K562 (cell line): ENCODE measurements at regions not wholly inside any gene's neighbourhood (a gene's known extent, or its start where the extent isn't known, plus 50 kb on each side); places are given as distances from the start of the nearest gene placed in this dataset.

Experiments used
- ATAC-seq: fragments of 200-7000 bp; cut with Tn5 transposase; 3 replicates; pipeline ENCODE4 v1.9.1; 2020; ENCODE audit warnings: moderate library complexity
- BruUV-seq: library from RNA; stranded (reverse); fragments of 400-500 nt; replicated peaks from 2 replicates; lab custom pipeline; 2021; lab: Mats Ljungman, UMichigan
- CTCF ChIA-PET: fragments of 300-600 bp; formaldehyde crosslinking; extraction: SDS; loops from one replicate; lab custom pipeline; 2021; ENCODE audit warnings: low intra/inter-chr PET ratio; lab: Yijun Ruan, JAX
- POLR2A ChIA-PET: fragments of 300-600, 350-650 bp; sonication (Branson Sonifier 250); formaldehyde crosslinking; extraction: SDS; loops from one replicate; lab custom pipeline; 2021; ENCODE audit warnings: antibody characterized with exemption, inconsistent platforms; lab: Yijun Ruan, JAX
- DNase-seq, 4 experiments: peaks; one replicate each; pipeline versions ENCODE4 v3.0.0 to v3.0.0-alpha.2; 2011 to 2018; ENCODE audit warnings: low spot score in 3 of 4, mixed read lengths in 3 of 4; ENCODE audit errors: extremely low read depth in 1 of 4
- FAIRE-seq: peaks from 2 replicates; lab custom pipeline; 2011; peaks lifted over from hg19 to GRCh38; lab: Jason Lieb, UNC
- H2AFZ ChIP-seq: 2 replicates; pipeline ENCODE4 v1.6.0; 2011; ENCODE audit warnings: low read depth, low read length, control low read depth, inconsistent platforms
- H3K27ac ChIP-seq: fragments of 200-600 bp; 3 replicates; pipeline ENCODE4 v1.8.0; 2011; ENCODE audit warnings: low read depth, mild to moderate bottlenecking, control low read depth, inconsistent platforms, low read length, moderate library complexity, mixed read lengths; ENCODE audit errors: extremely low read depth
- H3K27me3 ChIP-seq, 2 experiments: fragments of 300-600 bp in 1 of 2; 2 replicates in 1 of 2; 3 replicates in 1 of 2; pipeline versions ENCODE4 v1.6.0 to v1.8.0; 2011; ENCODE audit warnings: inconsistent platforms in 2 of 2, low read length in 2 of 2, mild to moderate bottlenecking in 1 of 2, mixed read lengths in 1 of 2, moderate library complexity in 1 of 2; ENCODE audit not compliant: control insufficient read depth in 2 of 2, insufficient read depth in 2 of 2
- H3K36me3 ChIP-seq: fragments of 300-600 bp; 3 replicates; pipeline ENCODE4 v1.8.0; 2011; ENCODE audit warnings: mild to moderate bottlenecking, low read length, inconsistent platforms; ENCODE audit not compliant: control insufficient read depth, insufficient read depth
- H3K4me1 ChIP-seq, 2 experiments: fragments of 200-600 bp in 1 of 2; replicated peaks in 1 of 2; 2 replicates in 1 of 2; 3 replicates in 1 of 2; pipeline versions ENCODE4 v1.5.1 to v1.8.0; 2011; ENCODE audit warnings: inconsistent platforms in 2 of 2, low read length in 2 of 2, mild to moderate bottlenecking in 1 of 2, mixed read lengths in 1 of 2, moderate library complexity in 1 of 2; ENCODE audit not compliant: control insufficient read depth in 2 of 2, insufficient read depth in 2 of 2
- H3K4me2 ChIP-seq: 2 replicates; pipeline ENCODE4 v1.6.1; 2011; ENCODE audit warnings: low read length, control low read depth, inconsistent platforms, mixed read lengths; ENCODE audit not compliant: insufficient read depth
- H3K4me3 ChIP-seq: fragments of 200-600 bp; sonication (generic), shearing (Covaris generic); 2 replicates; pipeline ENCODE4 v1.5.1; 2016; ENCODE audit warnings: control low read depth, inconsistent platforms
- H3K79me2 ChIP-seq: fragments of 200-600 bp; 3 replicates; pipeline ENCODE4 v1.8.0; 2011; ENCODE audit warnings: low read length, inconsistent platforms; ENCODE audit not compliant: control insufficient read depth, insufficient read depth
- H3K9ac ChIP-seq, 2 experiments: 2 replicates each; pipeline versions ENCODE4 v1.6.0 to v1.6.1; 2011; ENCODE audit warnings: low read depth in 2 of 2, low read length in 2 of 2, control low read depth in 1 of 2, inconsistent platforms in 1 of 2, mild to moderate bottlenecking in 1 of 2, mixed read lengths in 1 of 2; ENCODE audit not compliant: insufficient read depth in 1 of 2
- H3K9me1 ChIP-seq: one replicate; pipeline ENCODE4 v1.6.0; 2011; ENCODE audit warnings: inconsistent platforms, mild to moderate bottlenecking, low read length, moderate library complexity; ENCODE audit not compliant: control insufficient read depth, insufficient read depth
- H3K9me3 ChIP-seq: replicated peaks from 2 replicates; pipeline ENCODE4 v1.5.1; 2011; ENCODE audit warnings: low read depth, low read length, inconsistent platforms; ENCODE audit not compliant: control insufficient read depth, insufficient read depth
- H4K20me1 ChIP-seq: replicated peaks from 2 replicates; pipeline ENCODE4 v1.6.1; 2011; ENCODE audit warnings: low read length, inconsistent platforms, mixed read lengths; ENCODE audit not compliant: control insufficient read depth, insufficient read depth
- BCL6 ChIP-seq: fragments of 250-450 bp; sonication (Bioruptor Pico); IDR thresholded peaks from 2 replicates; pipeline ENCODE4 v1.4.0; 2020
- CBX1 ChIP-seq: sonication (generic); IDR thresholded peaks from 2 replicates; pipeline ENCODE4 v1.6.1; 2016; ENCODE audit warnings: antibody characterized with exemption, low read depth, mild to moderate bottlenecking
- GTF2B ChIP-seq: IDR thresholded peaks from 2 replicates; pipeline ENCODE4 v1.6.1; 2011; ENCODE audit not compliant: insufficient read length; ENCODE audit errors: extremely low read depth
- MBD2 ChIP-seq: sonication (generic); IDR thresholded peaks from 2 replicates; pipeline ENCODE4 v1.6.1; 2016; ENCODE audit warnings: low read depth, borderline replicate concordance
- MTA2 ChIP-seq: fragments of 450-650 bp; IDR thresholded peaks from 2 replicates; pipeline ENCODE4 v1.6.1; 2016; ENCODE audit warnings: low read depth
- MXI1 ChIP-seq: IDR thresholded peaks from 2 replicates; pipeline ENCODE4 v1.6.1; 2011; ENCODE audit warnings: low read depth, mild to moderate bottlenecking, improper control_type of control experiment, low read length
- NFE2 ChIP-seq: IDR thresholded peaks from 2 replicates; pipeline ENCODE4 v1.6.1; 2014; ENCODE audit warnings: antibody characterized with exemption, low read depth
- POLR2G ChIP-seq: fragments of 200-400 bp; formaldehyde crosslinking; IDR thresholded peaks from 2 replicates; pipeline ENCODE4 v1.6.1; 2017; ENCODE audit warnings: low read depth, mild to moderate bottlenecking, antibody characterized with exemption, low read length, moderate library complexity
- PRPF4 ChIP-seq: fragments of 200-400 bp; formaldehyde crosslinking; IDR thresholded peaks from one replicate; pipeline ENCODE4 v1.6.1; 2017; ENCODE audit warnings: low read length, low read depth, mild to moderate bottlenecking; ENCODE audit not compliant: insufficient read depth, poor library complexity, severe bottlenecking
- ZFPM2 ChIP-seq: fragments of 250-450 bp; sonication (Bioruptor Pico); IDR thresholded peaks from 2 replicates; pipeline ENCODE4 v1.5.1; 2022; ENCODE audit warnings: mild to moderate bottlenecking
- ZNF584 ChIP-seq: fragments of 200-800 bp; sonication (Bioruptor generic); IDR thresholded peaks from 2 replicates; pipeline ENCODE4 v1.6.1; 2016; ENCODE audit warnings: low read depth, mild to moderate bottlenecking, missing genetic modification characterization, missing compliant biosample characterization
- WGBS: fragments of 100-300 bp; shearing (Covaris generic); methylation state at CpG from one replicate; pipeline ENCODE4 v1.1.6; 2016; ENCODE audit warnings: low coverage, mixed read lengths; ENCODE audit not compliant: insufficient coverage; ENCODE audit errors: missing lambda C conversion rate; 5-methylcytosine and 5-hydroxymethylcytosine counted together
- in situ Hi-C: fragments of 300-500 bp; cut with MboI; formaldehyde crosslinking; loops from 4 replicates; pipeline ENCODE4 v1.15.0; 2018; ENCODE audit warnings: inconsistent platforms, mixed read lengths
- intact Hi-C: fragments of 100-400 bp; cut with micrococcal nuclease; formaldehyde crosslinking; loops from 2 replicates; pipeline ENCODE4 v1.14.2; 2022

GRCh38 chr13:64817691-64818090, 2412.4 kb downstream of the PCDH9 start:
- BruUV-seq, result no TSS peak
- no peak overlapping the region for H3K4me3 ChIP-seq
- WGBS, result 0% methylated on average over 3 of the region's 3 CpGs
- no peaks in the 10 kb centered on the region for H3K27me3 ChIP-seq
- H3K4me1 ChIP-seq, result no peaks in the 10 kb centered on the region
- H3K79me2 ChIP-seq, result no peaks in the 10 kb centered on the region
- ChIA-PET POLR2A (no interaction called here), CTCF (no interaction called here)
- H3K36me3 ChIP-seq, result no peaks in the 10 kb centered on the region
- no peak for ATAC-seq
- no peaks in the 10 kb centered on the region for H3K9me1 ChIP-seq
- no peak for FAIRE-seq
- no peak overlapping the region for H3K9ac ChIP-seq
- no peak overlapping the region for H2AFZ ChIP-seq
- TF ChIP-seq BCL6 (CRISPR knock-in tag) (no peak), PRPF4 (no peak), GTF2B (no peak), MTA2 (no peak)
- H3K27ac ChIP-seq, result no peak overlapping the region
- H3K4me2 ChIP-seq, result no peak overlapping the region
- H4K20me1 ChIP-seq, result no peaks in the 10 kb centered on the region
- in situ Hi-C loops (no loop called here), intact Hi-C loops (no loop called here)
- no peak for DNase-seq
- no peaks in the 10 kb centered on the region for H3K9me3 ChIP-seq

DNA sequence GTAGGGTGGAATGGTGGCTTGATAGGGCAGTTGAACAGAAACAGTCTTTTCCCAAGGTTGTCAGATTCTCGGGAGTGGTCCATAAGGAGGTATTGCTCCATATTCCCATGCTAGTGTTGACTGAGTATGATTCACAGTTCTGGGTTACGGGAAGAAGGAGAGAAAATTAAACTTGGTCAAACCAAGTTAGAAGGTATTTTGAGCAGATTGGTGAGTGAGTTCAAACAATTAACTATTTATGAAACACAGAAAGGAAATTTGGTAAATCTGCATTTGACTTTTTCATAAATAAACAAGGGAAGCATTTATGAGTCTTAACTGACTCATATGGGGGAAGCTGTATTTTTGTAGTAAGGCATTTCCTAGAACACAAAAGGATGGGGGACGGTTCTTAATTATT, 2419.4 kb downstream of the PCDH9 start:
- no peaks in the 10 kb centered on the region for H3K9me1 ChIP-seq
- no peak overlapping the region for H3K4me2 ChIP-seq
- H2AFZ ChIP-seq, result no peak overlapping the region
- ATAC-seq (no peak), FAIRE-seq (no peak), DNase-seq (no peak)
- H4K20me1 ChIP-seq, result no peaks in the 10 kb centered on the region
- no peaks in the 10 kb centered on the region for H3K79me2 ChIP-seq
- no peaks in the 10 kb centered on the region for H3K4me1 ChIP-seq
- no peaks in the 10 kb centered on the region for H3K36me3 ChIP-seq
- BruUV-seq, result no TSS peak
- H3K9ac ChIP-seq, result no peak overlapping the region
- WGBS, result 6% methylated on average over 3 of the region's 3 CpGs
- ChIA-PET POLR2A (no interaction called here), CTCF (no interaction called here)
- TF ChIP-seq ZNF584 (CRISPR knock-in tag) (no peak), CBX1 (no peak), MBD2 (no peak), NFE2 (no peak), ZFPM2 (no peak), MXI1 (no peak), POLR2G (no peak)
- intact Hi-C loops (no loop called here), in situ Hi-C loops (no loop called here)
- no peak overlapping the region for H3K27ac ChIP-seq
- no peak overlapping the region for H3K4me3 ChIP-seq
- H3K9me3 ChIP-seq, result no peaks in the 10 kb centered on the region
- no peaks in the 10 kb centered on the region for H3K27me3 ChIP-seq
